Liver (tissue), 3 donors: ENCODE measurements at regions not wholly inside any gene's neighbourhood (a gene's known extent, or its start where the extent isn't known, plus 50 kb on each side); places are given as distances from the start of the nearest gene placed in this dataset.

Experiments used
- ATF3 ChIP-seq: IDR thresholded peaks from 2 replicates; pipeline ENCODE4 v1.6.1; 2016; ENCODE audit warnings: antibody characterized with exemption
- CTCF ChIP-seq: fragments of 150-350 bp; IDR thresholded peaks from 2 replicates; pipeline ENCODE4 v1.5.1; 2017; ENCODE audit warnings: improper control_type of control experiment, low read depth, low read length; ENCODE audit not compliant: missing input control
- FOXA1 ChIP-seq: IDR thresholded peaks from 2 replicates; pipeline ENCODE4 v1.6.1; 2016; ENCODE audit warnings: antibody characterized with exemption
- GABPA ChIP-seq, 2 donors: IDR thresholded peaks in 1 of 2; conservative IDR thresholded peaks in 1 of 2; 2 replicates each; pipeline ENCODE4 v1.6.1; 2016; ENCODE audit warnings: antibody characterized with exemption in 2 of 2, mild to moderate bottlenecking in 1 of 2, moderate library complexity in 1 of 2
- JUND ChIP-seq, 2 donors: IDR thresholded peaks; 2 replicates each; pipeline ENCODE4 v1.6.1; 2016; ENCODE audit warnings: antibody characterized with exemption in 2 of 2
- MAX ChIP-seq: IDR thresholded peaks from 2 replicates; pipeline ENCODE4 v1.6.1; 2016; ENCODE audit warnings: antibody characterized with exemption
- RAD21 ChIP-seq, 2 donors: IDR thresholded peaks; 2 replicates each; pipeline ENCODE4 v1.6.1; 2016; ENCODE audit warnings: antibody characterized with exemption in 2 of 2, mild to moderate bottlenecking in 2 of 2
- REST ChIP-seq: IDR thresholded peaks from 2 replicates; pipeline ENCODE4 v1.6.1; 2016; ENCODE audit warnings: antibody characterized with exemption, mild to moderate bottlenecking
- RXRA ChIP-seq, 2 donors: IDR thresholded peaks; 2 replicates each; pipeline ENCODE4 v1.6.1; 2017 to 2018; ENCODE audit warnings: antibody characterized with exemption in 2 of 2, mild to moderate bottlenecking in 1 of 2
- SP1 ChIP-seq: IDR thresholded peaks from 2 replicates; pipeline ENCODE4 v1.6.1; 2018; ENCODE audit warnings: antibody characterized with exemption, mild to moderate bottlenecking
- TAF1 ChIP-seq: conservative IDR thresholded peaks from 2 replicates; pipeline ENCODE4 v1.6.1; 2016; ENCODE audit warnings: antibody characterized with exemption, mild to moderate bottlenecking
- YY1 ChIP-seq: IDR thresholded peaks from 2 replicates; pipeline ENCODE4 v1.6.1; 2016; ENCODE audit warnings: antibody characterized with exemption, mild to moderate bottlenecking
- donor health status: healthy.
- donor health status: healthy.

- no peak for TF ChIP-seq CTCF
- no peak for TF ChIP-seq RAD21 (IDR thresholded peaks at IDR 0.05)
- TF ChIP-seq REST = no peak
- no peak for TF ChIP-seq TAF1
- TF ChIP-seq ATF3 = no peak
- no peak for TF ChIP-seq GABPA (IDR thresholded peaks at IDR 0.05 in 1 of 2, conservative IDR thresholded peaks at IDR 0.05 in 1 of 2)
- no peak for TF ChIP-seq MAX
- no peak for TF ChIP-seq YY1
- TF ChIP-seq SP1 = no peak
- TF ChIP-seq FOXA1 = no peak
- TF ChIP-seq RXRA (IDR thresholded peaks at IDR 0.05) = no peak
- TF ChIP-seq JUND (IDR thresholded peaks at IDR 0.05) = no peak
Observed at GRCh38 chrX:65591206-65591605, 56.6 kb upstream of the LAS1L start.
